HL-60 (cell line): ENCODE measurements at regions not wholly inside any gene's neighbourhood (a gene's known extent, or its start where the extent isn't known, plus 50 kb on each side); places are given as distances from the start of the nearest gene placed in this dataset.

Experiments
- DNase-seq, 2 experiments: peaks; one replicate each; pipeline ENCODE4 v3.0.0-alpha.2; 2010 to 2020; ENCODE audit warnings: low read depth in 1 of 2, low spot score in 1 of 2
- H3K27ac ChIP-seq: fragments of 250-450 bp; sonication (Bioruptor Pico); replicated peaks from 2 replicates; pipeline ENCODE4 v1.5.1; 2020; ENCODE audit warnings: mild to moderate bottlenecking, moderate library complexity
- H3K27me3 ChIP-seq: fragments of 250-450 bp; sonication (Bioruptor Pico); 2 replicates; pipeline ENCODE4 v1.5.1; 2021; ENCODE audit warnings: mild to moderate bottlenecking, moderate library complexity; ENCODE audit not compliant: insufficient read depth, poor library complexity, severe bottlenecking
- H3K4me3 ChIP-seq: replicated peaks from 2 replicates; pipeline ENCODE4 v1.5.1; 2011; ENCODE audit warnings: mild to moderate bottlenecking, control low read depth, low read length; ENCODE audit not compliant: insufficient read depth
- GABPA ChIP-seq: IDR thresholded peaks from 2 replicates; pipeline ENCODE4 v1.6.1; 2012; ENCODE audit warnings: low read depth
- POLR2AphosphoS5 ChIP-seq: IDR thresholded peaks from 2 replicates; pipeline ENCODE4 v1.6.1; 2012; ENCODE audit warnings: low read depth
- SPI1 ChIP-seq: IDR thresholded peaks from 2 replicates; pipeline ENCODE4 v1.6.1; 2012; ENCODE audit warnings: low read depth, mild to moderate bottlenecking, borderline replicate concordance
- TF ChIP-seq, protein P1 (sequence below): IDR thresholded peaks from one replicate; pipeline ENCODE4 v1.5.1; 2011; ENCODE audit warnings: low read length, control low read depth, inconsistent platforms; ENCODE audit not compliant: insufficient read depth
- TF ChIP-seq, protein P2 (sequence below): IDR thresholded peaks from 2 replicates; pipeline ENCODE4 v1.6.1; 2012; ENCODE audit warnings: low read depth; ENCODE audit not compliant: insufficient replicate concordance

DNA sequence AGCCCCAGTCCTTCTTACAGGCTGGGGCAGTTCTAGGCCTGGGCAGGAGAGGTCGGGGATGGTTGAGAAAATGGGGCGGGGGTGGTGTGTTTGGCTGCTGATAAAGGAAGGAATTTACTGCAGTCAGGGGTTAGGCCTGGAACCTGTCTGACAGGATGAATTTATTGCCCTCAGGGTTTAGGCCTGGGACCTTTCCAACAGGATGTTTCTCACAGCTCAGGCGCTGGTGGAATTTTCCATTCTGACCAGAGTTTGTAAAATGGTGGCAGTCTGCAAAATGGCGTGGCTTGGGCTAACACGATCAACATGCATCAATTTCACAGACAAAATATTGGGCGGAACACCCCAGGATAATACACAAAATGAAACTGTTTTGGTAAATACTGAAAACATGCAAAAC, 83.5 kb upstream of the SPIN4 start:
- TF ChIP-seq GABPA (no peak), SPI1 (no peak), POLR2AphosphoS5 (no peak)
- TF ChIP-seq, protein P1, sequence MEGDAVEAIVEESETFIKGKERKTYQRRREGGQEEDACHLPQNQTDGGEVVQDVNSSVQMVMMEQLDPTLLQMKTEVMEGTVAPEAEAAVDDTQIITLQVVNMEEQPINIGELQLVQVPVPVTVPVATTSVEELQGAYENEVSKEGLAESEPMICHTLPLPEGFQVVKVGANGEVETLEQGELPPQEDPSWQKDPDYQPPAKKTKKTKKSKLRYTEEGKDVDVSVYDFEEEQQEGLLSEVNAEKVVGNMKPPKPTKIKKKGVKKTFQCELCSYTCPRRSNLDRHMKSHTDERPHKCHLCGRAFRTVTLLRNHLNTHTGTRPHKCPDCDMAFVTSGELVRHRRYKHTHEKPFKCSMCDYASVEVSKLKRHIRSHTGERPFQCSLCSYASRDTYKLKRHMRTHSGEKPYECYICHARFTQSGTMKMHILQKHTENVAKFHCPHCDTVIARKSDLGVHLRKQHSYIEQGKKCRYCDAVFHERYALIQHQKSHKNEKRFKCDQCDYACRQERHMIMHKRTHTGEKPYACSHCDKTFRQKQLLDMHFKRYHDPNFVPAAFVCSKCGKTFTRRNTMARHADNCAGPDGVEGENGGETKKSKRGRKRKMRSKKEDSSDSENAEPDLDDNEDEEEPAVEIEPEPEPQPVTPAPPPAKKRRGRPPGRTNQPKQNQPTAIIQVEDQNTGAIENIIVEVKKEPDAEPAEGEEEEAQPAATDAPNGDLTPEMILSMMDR = no peak
- TF ChIP-seq, protein P2, sequence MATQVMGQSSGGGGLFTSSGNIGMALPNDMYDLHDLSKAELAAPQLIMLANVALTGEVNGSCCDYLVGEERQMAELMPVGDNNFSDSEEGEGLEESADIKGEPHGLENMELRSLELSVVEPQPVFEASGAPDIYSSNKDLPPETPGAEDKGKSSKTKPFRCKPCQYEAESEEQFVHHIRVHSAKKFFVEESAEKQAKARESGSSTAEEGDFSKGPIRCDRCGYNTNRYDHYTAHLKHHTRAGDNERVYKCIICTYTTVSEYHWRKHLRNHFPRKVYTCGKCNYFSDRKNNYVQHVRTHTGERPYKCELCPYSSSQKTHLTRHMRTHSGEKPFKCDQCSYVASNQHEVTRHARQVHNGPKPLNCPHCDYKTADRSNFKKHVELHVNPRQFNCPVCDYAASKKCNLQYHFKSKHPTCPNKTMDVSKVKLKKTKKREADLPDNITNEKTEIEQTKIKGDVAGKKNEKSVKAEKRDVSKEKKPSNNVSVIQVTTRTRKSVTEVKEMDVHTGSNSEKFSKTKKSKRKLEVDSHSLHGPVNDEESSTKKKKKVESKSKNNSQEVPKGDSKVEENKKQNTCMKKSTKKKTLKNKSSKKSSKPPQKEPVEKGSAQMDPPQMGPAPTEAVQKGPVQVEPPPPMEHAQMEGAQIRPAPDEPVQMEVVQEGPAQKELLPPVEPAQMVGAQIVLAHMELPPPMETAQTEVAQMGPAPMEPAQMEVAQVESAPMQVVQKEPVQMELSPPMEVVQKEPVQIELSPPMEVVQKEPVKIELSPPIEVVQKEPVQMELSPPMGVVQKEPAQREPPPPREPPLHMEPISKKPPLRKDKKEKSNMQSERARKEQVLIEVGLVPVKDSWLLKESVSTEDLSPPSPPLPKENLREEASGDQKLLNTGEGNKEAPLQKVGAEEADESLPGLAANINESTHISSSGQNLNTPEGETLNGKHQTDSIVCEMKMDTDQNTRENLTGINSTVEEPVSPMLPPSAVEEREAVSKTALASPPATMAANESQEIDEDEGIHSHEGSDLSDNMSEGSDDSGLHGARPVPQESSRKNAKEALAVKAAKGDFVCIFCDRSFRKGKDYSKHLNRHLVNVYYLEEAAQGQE = no peak
- DNase-seq = no peak

DNA sequence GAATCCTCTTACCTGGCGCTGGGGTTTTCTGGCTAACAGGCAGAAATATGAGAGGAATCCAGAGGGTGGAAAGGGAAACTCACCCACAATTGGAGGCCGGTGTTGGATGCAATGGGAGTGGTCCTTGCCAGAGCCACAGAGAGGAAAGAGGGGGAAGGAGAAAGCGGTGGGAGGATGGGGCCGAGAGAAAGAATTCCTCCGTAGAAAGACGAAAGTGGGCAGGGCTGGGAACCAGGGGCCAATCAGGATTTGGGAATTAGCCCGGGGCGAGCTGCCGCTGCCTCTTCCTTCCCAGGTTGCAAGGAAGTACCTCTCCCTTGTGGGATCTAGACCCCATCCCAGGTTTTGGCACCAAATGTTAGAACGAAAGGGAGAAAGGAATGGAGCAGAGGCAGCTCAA, 83.1 kb upstream of the SPIN4 start:
- TF ChIP-seq, protein P1 = no peak
- TF ChIP-seq POLR2AphosphoS5 (no peak), SPI1 (no peak), GABPA (no peak)
- TF ChIP-seq, protein P2 = no peak
- DNase-seq = no peak
- no peak overlapping the region for H3K4me3 ChIP-seq
- H3K27me3 ChIP-seq = no peaks in the 10 kb centered on the region
- H3K27ac ChIP-seq = no peak overlapping the region

More for the DNA sequence above, 83.5 kb upstream of the SPIN4 start:
- no peak overlapping the region for H3K27ac ChIP-seq
- no peak overlapping the region for H3K4me3 ChIP-seq
- H3K27me3 ChIP-seq = no peaks in the 10 kb centered on the region

DNA sequence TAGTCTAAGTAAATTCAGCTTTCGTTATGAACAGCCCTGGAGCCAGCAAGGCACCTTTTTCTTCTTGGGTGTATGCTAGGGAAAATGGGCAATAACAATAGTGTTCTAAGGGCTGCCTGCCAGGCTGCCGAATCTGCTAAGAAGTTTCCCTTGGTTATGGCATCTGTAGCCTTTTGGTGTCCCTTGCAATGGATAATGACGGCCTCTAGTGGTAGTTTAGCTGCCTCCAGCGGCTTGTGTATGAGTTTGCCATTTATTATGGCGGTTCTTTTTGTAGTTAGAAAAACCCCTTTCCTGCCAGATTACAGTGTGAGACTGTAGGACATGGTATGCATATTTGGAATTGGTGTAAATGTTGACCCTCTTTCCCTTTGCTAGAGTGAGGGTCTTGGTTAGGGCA, 78.9 kb upstream of the SPIN4 start:
- no peak for DNase-seq
- H3K27me3 ChIP-seq = no peaks in the 10 kb centered on the region
- TF ChIP-seq, protein P1 = no peak
- TF ChIP-seq POLR2AphosphoS5 (no peak), SPI1 (no peak), GABPA (no peak)
- TF ChIP-seq, protein P2 = no peak
- no peak overlapping the region for H3K4me3 ChIP-seq
- H3K27ac ChIP-seq = no peak overlapping the region
